ENCODE measurements at regions not wholly inside any gene's neighbourhood (a gene's known extent, or its start where the extent isn't known, plus 50 kb on each side); places are given as distances from the start of the nearest gene placed in this dataset.

GRCh38 chr15:85942632-85943031 is 137.0 kb upstream of the AGBL1 start:
- TF ChIP-seq CTCF (IDR thresholded peaks at IDR 0.05) (no peak), POLR2A (IDR thresholded peaks at IDR 0.05) (no peak)

All from right lobe of liver (tissue), 4 donors.